ENCODE measurements at regions not wholly inside any gene's neighbourhood (a gene's known extent, or its start where the extent isn't known, plus 50 kb on each side); places are given as distances from the start of the nearest gene placed in this dataset.
"Not testable (repeated sequence)": the region's sequence is repeated elsewhere in the genome, so short reads cannot be mapped to it uniquely, and the experiment has no call there.

DNA sequence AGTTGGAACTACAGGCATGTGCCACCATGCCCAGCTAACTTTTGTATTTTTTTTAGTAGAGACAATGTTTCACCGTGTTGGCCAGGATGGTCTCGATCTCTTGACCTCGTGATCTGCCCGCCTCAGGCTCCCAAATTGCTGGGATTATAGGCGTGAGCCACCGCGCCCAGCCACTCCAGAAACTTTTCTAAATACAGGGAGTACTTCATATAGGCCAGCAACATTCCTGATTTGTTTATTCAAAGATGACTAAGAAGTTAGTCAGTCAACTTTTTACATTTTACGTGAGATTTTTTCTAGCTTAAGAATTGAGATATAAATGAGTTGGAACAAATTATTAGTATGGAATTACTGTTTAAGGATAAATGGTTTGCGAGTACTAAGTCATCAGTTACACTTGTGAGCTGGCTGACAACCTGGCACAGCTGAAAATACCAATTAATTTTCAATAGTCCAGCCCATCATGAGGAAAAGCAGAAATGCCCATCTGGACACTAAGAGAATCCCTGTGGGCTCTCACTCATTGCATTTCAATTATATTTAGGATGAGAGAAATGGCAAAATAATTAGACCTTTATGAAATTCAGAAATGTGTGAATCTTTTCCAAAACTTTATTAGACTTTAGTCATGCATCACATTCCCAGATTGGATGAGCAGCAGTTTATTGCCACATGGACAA is 430.8 kb upstream of the SPATA31A3 start:
- H4K8ac ChIP-seq (ENCODE audit: low read depth in 2 of 2, low read length in 2 of 2); H4K91ac ChIP-seq (ENCODE audit: insufficient read depth, low read depth, low read length); H3K18ac ChIP-seq (ENCODE audit: low read depth, low read length); H3K79me1 ChIP-seq (ENCODE audit: low read depth in 1 of 2, low read length in 2 of 2); dilution Hi-C loops (cut with HindIII; ENCODE audit: low sequenced_read_pairs, unreplicated experiment); H3K9ac ChIP-seq (ENCODE audit: low read depth, low read length); CTCF ChIA-PET; H3K4me3 ChIP-seq (ENCODE audit: insufficient read depth, low read depth, low read length); DNase-seq; in situ Hi-C loops (cut with MboI; ENCODE audit: low sequenced_read_pairs); H3K4ac ChIP-seq (ENCODE audit: low read depth, low read length); intact Hi-C loops (cut with micrococcal nuclease); ATAC-seq (ENCODE audit: low read depth); H3K9me1 ChIP-seq (ENCODE audit: insufficient read depth, low read length); H3K9me3 ChIP-seq (ENCODE audit: control insufficient read depth, insufficient read depth, low read length); H2BK120ac ChIP-seq (ENCODE audit: low read depth, low read length); H2BK15ac ChIP-seq (ENCODE audit: low read depth, low read length); H2AFZ ChIP-seq (replicated peaks; ENCODE audit: low read length, poor library complexity); H2AK9ac ChIP-seq (replicated peaks; ENCODE audit: low read depth, low read length, poor library complexity); H2BK5ac ChIP-seq (ENCODE audit: low read depth, low read length, poor library complexity, severe bottlenecking); H4K5ac ChIP-seq (ENCODE audit: low read depth, low read length); H3K27ac ChIP-seq (ENCODE audit: insufficient read depth, low read length); H3K4me1 ChIP-seq (ENCODE audit: control insufficient read depth, insufficient read depth, low read length); BruUV-seq (replicated peaks); H3K36me3 ChIP-seq (ENCODE audit: control insufficient read depth, insufficient read depth, low read length); H3K27me3 ChIP-seq (ENCODE audit: control insufficient read depth, insufficient read depth, low read length); H4K20me1 ChIP-seq (ENCODE audit: insufficient read depth, low read length); H3K56ac ChIP-seq (ENCODE audit: extremely low read depth, insufficient read depth, low read length); POLR2A ChIA-PET (ENCODE audit: unreplicated experiment); H2BK20ac ChIP-seq (ENCODE audit: low read depth, low read length); H3K4me2 ChIP-seq (ENCODE audit: low read depth, low read length); H2AK5ac ChIP-seq (ENCODE audit: low read depth, low read length); H3K23ac ChIP-seq (ENCODE audit: low read depth, low read length); H3K14ac ChIP-seq (replicated peaks; ENCODE audit: low read depth, low read length): not testable (repeated sequence)
- no CpG with 5 or more reads among the region's 9 CpGs for WGBS, 2 experiments (ENCODE audit: extremely low coverage in 2 of 2, insufficient read length in 1 of 2)

DNA sequence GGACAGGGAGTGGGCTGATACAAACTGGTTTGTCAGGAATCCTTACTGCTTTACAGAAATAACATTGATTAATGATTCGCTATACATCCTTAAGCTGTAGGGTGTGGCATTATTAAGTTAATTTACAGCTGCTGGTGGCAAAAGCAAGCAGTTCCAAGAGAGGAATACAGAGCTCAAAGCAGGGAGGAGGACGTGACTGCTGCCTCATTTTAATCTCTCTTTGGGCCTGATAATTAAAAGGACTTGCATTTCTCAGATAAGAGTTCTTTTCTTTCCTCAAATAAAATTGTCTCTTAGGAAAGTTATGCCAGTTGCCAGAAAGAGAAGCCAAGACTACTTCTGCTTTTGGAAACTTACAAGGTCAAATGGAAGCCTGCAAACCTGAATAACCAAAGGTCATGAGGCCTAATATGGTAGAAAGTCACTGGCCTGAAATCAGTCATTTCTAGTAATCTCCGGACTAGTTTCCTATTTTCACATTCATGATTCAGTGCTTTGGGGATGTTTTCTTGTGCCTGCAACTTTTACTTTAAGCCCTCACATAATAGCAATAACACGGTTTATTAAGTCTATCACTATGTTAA is 426.2 kb upstream of the SPATA31A3 start:
- H2AK5ac ChIP-seq (ENCODE audit: low read depth, low read length); H3K36me3 ChIP-seq (ENCODE audit: control insufficient read depth, insufficient read depth, low read length); H4K5ac ChIP-seq (ENCODE audit: low read depth, low read length); intact Hi-C loops (cut with micrococcal nuclease); dilution Hi-C loops (cut with HindIII; ENCODE audit: low sequenced_read_pairs, unreplicated experiment); H3K79me1 ChIP-seq (ENCODE audit: low read depth in 1 of 2, low read length in 2 of 2); H2AK9ac ChIP-seq (replicated peaks; ENCODE audit: low read depth, low read length, poor library complexity); H3K23ac ChIP-seq (ENCODE audit: low read depth, low read length); CTCF ChIA-PET; H4K91ac ChIP-seq (ENCODE audit: insufficient read depth, low read depth, low read length); H4K20me1 ChIP-seq (ENCODE audit: insufficient read depth, low read length); BruUV-seq (replicated peaks); H3K4ac ChIP-seq (ENCODE audit: low read depth, low read length); DNase-seq; H3K18ac ChIP-seq (ENCODE audit: low read depth, low read length); H4K8ac ChIP-seq (ENCODE audit: low read depth in 2 of 2, low read length in 2 of 2); H3K56ac ChIP-seq (ENCODE audit: extremely low read depth, insufficient read depth, low read length); H3K4me3 ChIP-seq (ENCODE audit: insufficient read depth, low read depth, low read length); H3K9me1 ChIP-seq (ENCODE audit: insufficient read depth, low read length); H2AFZ ChIP-seq (replicated peaks; ENCODE audit: low read length, poor library complexity); in situ Hi-C loops (cut with MboI; ENCODE audit: low sequenced_read_pairs); H3K4me2 ChIP-seq (ENCODE audit: low read depth, low read length); POLR2A ChIA-PET (ENCODE audit: unreplicated experiment); H2BK5ac ChIP-seq (ENCODE audit: low read depth, low read length, poor library complexity, severe bottlenecking); H3K4me1 ChIP-seq (ENCODE audit: control insufficient read depth, insufficient read depth, low read length); ATAC-seq (ENCODE audit: low read depth); H3K14ac ChIP-seq (replicated peaks; ENCODE audit: low read depth, low read length); H3K9ac ChIP-seq (ENCODE audit: low read depth, low read length); H3K9me3 ChIP-seq (ENCODE audit: control insufficient read depth, insufficient read depth, low read length); H3K27me3 ChIP-seq (ENCODE audit: control insufficient read depth, insufficient read depth, low read length); H3K27ac ChIP-seq (ENCODE audit: insufficient read depth, low read length); H2BK15ac ChIP-seq (ENCODE audit: low read depth, low read length); H2BK120ac ChIP-seq (ENCODE audit: low read depth, low read length); H2BK20ac ChIP-seq (ENCODE audit: low read depth, low read length): not testable (repeated sequence)
- no CpG with 5 or more reads among the region's 4 CpGs for WGBS, 2 experiments (ENCODE audit: extremely low coverage in 2 of 2, insufficient read length in 1 of 2)
